ENCODE measurements at regions not wholly inside any gene's neighbourhood (a gene's known extent, or its start where the extent isn't known, plus 50 kb on each side); places are given as distances from the start of the nearest gene placed in this dataset.

- DNase-seq (ENCODE audit: low read depth) = no peak
Observed at GRCh38 chr5:57335092-57335660, 147.4 kb downstream of the ACTBL2 start.

GRCh38 chr5:57334475-57334874 is 148.1 kb downstream of the ACTBL2 start:
- DNase-seq (ENCODE audit: low read depth) = no peak

- DNase-seq (ENCODE audit: low read depth) = peak; percentile 74
Observed at GRCh38 chr5:57332361-57332760, 150.2 kb downstream of the ACTBL2 start.

- no peak for DNase-seq (ENCODE audit: low read depth)
Observed at GRCh38 chr5:57327561-57328367, 153.9 kb downstream of the GPBP1 start.

GRCh38 chr5:57325678-57326397 is 152.0 kb downstream of the GPBP1 start:
- no peak for DNase-seq (ENCODE audit: low read depth)

- no peak for DNase-seq (ENCODE audit: low read depth)
Observed at GRCh38 chr5:57324861-57325260, 151.0 kb downstream of the GPBP1 start.

- no peak for DNase-seq (ENCODE audit: low read depth)
Observed at GRCh38 chr5:57324181-57324580, 150.3 kb downstream of the GPBP1 start.

- no peak for DNase-seq (ENCODE audit: low read depth)
Observed at GRCh38 chr5:57320582-57320981, 146.7 kb downstream of the GPBP1 start.

GRCh38 chr5:57319628-57320027 is 145.8 kb downstream of the GPBP1 start:
- no peak for DNase-seq (ENCODE audit: low read depth)

- DNase-seq (ENCODE audit: low read depth) = no peak
Observed at GRCh38 chr5:57318251-57318650, 144.4 kb downstream of the GPBP1 start.

- DNase-seq (ENCODE audit: low read depth) = no peak
Observed at GRCh38 chr5:57317341-57317740, 143.5 kb downstream of the GPBP1 start.

- DNase-seq (ENCODE audit: low read depth) = no peak
Observed at GRCh38 chr5:57316798-57317327, 143.0 kb downstream of the GPBP1 start.

- no peak for DNase-seq (ENCODE audit: low read depth)
Observed at GRCh38 chr5:57315941-57316340, 142.1 kb downstream of the GPBP1 start.

All from forelimb muscle (tissue), 1 donor.